ENCODE measurements at regions not wholly inside any gene's neighbourhood (a gene's known extent, or its start where the extent isn't known, plus 50 kb on each side); places are given as distances from the start of the nearest gene placed in this dataset.

- peak; percentile 39 for DNase-seq (ENCODE audit: low read depth)
Observed at GRCh38 chr15:66832664-66833063, 130.6 kb downstream of the SMAD6 start.

GRCh38 chr15:66833371-66833770 is 131.3 kb downstream of the SMAD6 start:
- no peak for DNase-seq (ENCODE audit: low read depth)

- no peak for DNase-seq (ENCODE audit: low read depth)
Observed at GRCh38 chr15:66833803-66834202, 131.8 kb downstream of the SMAD6 start.

- no peak for DNase-seq (ENCODE audit: low read depth)
Observed at GRCh38 chr15:66834881-66835878, 133.1 kb downstream of the SMAD6 start.

GRCh38 chr15:66836231-66837030 is 134.4 kb downstream of the SMAD6 start:
- DNase-seq (ENCODE audit: low read depth) = no peak

GRCh38 chr15:66838202-66838601 is 136.2 kb downstream of the SMAD6 start:
- DNase-seq (ENCODE audit: low read depth) = no peak

- peak; percentile 50 for DNase-seq (ENCODE audit: low read depth)
Observed at GRCh38 chr15:66838671-66839239, 136.7 kb downstream of the SMAD6 start.

GRCh38 chr15:66839506-66840112 is 137.6 kb downstream of the SMAD6 start:
- DNase-seq (ENCODE audit: low read depth) = no peak

- no peak for DNase-seq (ENCODE audit: low read depth)
Observed at GRCh38 chr15:66840615-66841390, 138.8 kb downstream of the SMAD6 start.

GRCh38 chr15:66841953-66842681 is 140.1 kb downstream of the SMAD6 start:
- DNase-seq (ENCODE audit: low read depth) = peak; percentile 90

- peak; percentile 73 for DNase-seq (ENCODE audit: low read depth)
Observed at GRCh38 chr15:66842710-66843441, 140.8 kb downstream of the SMAD6 start.

GRCh38 chr15:66843581-66843980 is 141.5 kb downstream of the SMAD6 start:
- DNase-seq (ENCODE audit: low read depth) = no peak

GRCh38 chr15:66844041-66844746 is 142.2 kb downstream of the SMAD6 start:
- DNase-seq (ENCODE audit: low read depth) = no peak

- DNase-seq (ENCODE audit: low read depth) = no peak
Observed at GRCh38 chr15:66844747-66845145, 142.7 kb downstream of the SMAD6 start.

- no peak for DNase-seq (ENCODE audit: low read depth)
Observed at GRCh38 chr15:66845266-66845785, 143.3 kb downstream of the SMAD6 start.

- no peak for DNase-seq (ENCODE audit: low read depth)
Observed at GRCh38 chr15:66846031-66846430, 144.0 kb downstream of the SMAD6 start.

- no peak for DNase-seq (ENCODE audit: low read depth)
Observed at GRCh38 chr15:66846811-66847210, 144.8 kb downstream of the SMAD6 start.

- no peak for DNase-seq (ENCODE audit: low read depth)
Observed at GRCh38 chr15:66847565-66847991, 145.5 kb downstream of the SMAD6 start.

- DNase-seq (ENCODE audit: low read depth) = no peak
Observed at GRCh38 chr15:66848116-66848515, 146.1 kb downstream of the SMAD6 start.

All from RPMI7951 (cell line).